Immature natural killer cell (primary cell): ENCODE measurements at regions not wholly inside any gene's neighbourhood (a gene's known extent, or its start where the extent isn't known, plus 50 kb on each side); places are given as distances from the start of the nearest gene placed in this dataset.

Experiments used
- DNase-seq, 3 donors: peaks; one replicate each; pipeline ENCODE4 v3.0.0; 2022; ENCODE audit warnings: mixed read lengths in 1 of 3
- H3K27ac Mint-ChIP-seq, 6 donors: one replicate each; pipeline ENCODE4 v1.8.0; 2020; ENCODE audit warnings: mixed read lengths in 6 of 6, mild to moderate bottlenecking in 5 of 6, inconsistent platforms in 4 of 6, moderate library complexity in 3 of 6
- H3K27me3 Mint-ChIP-seq, 3 donors: one replicate each; pipeline ENCODE4 v1.8.0; 2020 to 2021; ENCODE audit warnings: low read depth in 3 of 3, mild to moderate bottlenecking in 3 of 3, mixed read lengths in 3 of 3, moderate library complexity in 3 of 3, inconsistent platforms in 1 of 3
- H3K36me3 Mint-ChIP-seq, 3 donors: one replicate each; pipeline ENCODE4 v1.8.0; 2020; ENCODE audit warnings: mixed read lengths in 3 of 3, inconsistent platforms in 2 of 3, mild to moderate bottlenecking in 2 of 3
- H3K4me1 Mint-ChIP-seq, 2 donors: one replicate each; pipeline ENCODE4 v1.8.0; 2020; ENCODE audit warnings: inconsistent platforms in 2 of 2, mild to moderate bottlenecking in 2 of 2, mixed read lengths in 2 of 2, moderate library complexity in 1 of 2
- H3K4me3 Mint-ChIP-seq, 5 donors: one replicate each; pipeline ENCODE4 v1.8.0; 2020; ENCODE audit warnings: mild to moderate bottlenecking in 5 of 5, mixed read lengths in 5 of 5, inconsistent platforms in 3 of 5, moderate library complexity in 3 of 5
- H3K9me3 Mint-ChIP-seq, 6 donors: one replicate each; pipeline ENCODE4 v1.8.0; 2020; ENCODE audit warnings: mild to moderate bottlenecking in 6 of 6, mixed read lengths in 6 of 6, inconsistent platforms in 4 of 6, moderate library complexity in 3 of 6

DNA sequence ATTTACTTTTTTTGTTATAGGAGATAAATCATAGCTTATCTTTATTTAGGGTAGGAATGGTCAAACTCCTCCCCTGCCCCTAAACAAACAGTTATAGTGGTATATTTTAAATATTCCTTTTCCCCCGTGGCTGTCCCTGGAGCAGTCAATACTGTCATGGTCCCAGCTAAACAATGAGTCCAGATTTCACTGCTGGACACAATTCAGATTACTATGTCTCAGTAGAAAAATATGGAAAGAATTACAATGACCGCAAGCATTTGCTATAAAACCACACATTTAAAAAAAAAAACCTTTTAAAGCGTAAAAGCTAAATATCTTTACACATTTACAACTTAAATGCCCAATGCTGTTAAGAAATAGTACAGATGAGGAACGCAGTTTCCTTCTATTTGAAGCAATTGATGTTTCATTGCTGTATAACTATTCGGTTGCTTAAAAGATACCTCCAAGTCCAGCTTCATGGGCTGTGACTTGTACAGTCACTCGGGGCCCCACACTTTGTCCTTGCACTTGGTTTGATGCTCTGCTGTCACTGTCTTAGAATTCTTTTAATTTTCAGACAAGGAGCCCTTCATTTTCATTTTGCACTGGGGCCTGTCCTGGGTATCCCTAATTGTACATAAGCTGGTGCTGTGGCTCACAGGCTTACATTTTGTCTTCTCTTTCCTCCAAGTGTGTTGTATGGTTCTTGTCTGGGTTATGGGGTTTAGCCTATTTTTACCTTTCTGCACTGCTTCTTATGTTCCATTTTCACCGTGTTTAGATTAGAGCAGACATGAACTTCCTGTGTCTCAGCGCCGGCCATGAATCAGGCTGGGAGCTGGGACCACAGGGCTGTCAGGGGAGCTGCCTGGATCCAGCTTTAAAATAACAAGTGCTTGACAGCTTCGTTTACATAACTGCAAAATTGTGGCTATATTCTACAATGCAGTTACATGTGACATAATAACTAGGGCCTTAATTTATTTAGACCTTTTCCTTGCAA is 530.2 kb upstream of the FZD8 start:
- Mint-ChIP-seq H3K4me1 (no peaks in the 10 kb centered on the region), H3K27me3 (no peaks in the 10 kb centered on the region), H3K4me3 (no peak overlapping the region), H3K36me3 (no peaks in the 10 kb centered on the region), H3K27ac (no peak overlapping the region), H3K9me3 (peaks cover 0 to 5% (median 3%) of the 10 kb centered on the region in 6 donors)
- no peak for DNase-seq

DNA sequence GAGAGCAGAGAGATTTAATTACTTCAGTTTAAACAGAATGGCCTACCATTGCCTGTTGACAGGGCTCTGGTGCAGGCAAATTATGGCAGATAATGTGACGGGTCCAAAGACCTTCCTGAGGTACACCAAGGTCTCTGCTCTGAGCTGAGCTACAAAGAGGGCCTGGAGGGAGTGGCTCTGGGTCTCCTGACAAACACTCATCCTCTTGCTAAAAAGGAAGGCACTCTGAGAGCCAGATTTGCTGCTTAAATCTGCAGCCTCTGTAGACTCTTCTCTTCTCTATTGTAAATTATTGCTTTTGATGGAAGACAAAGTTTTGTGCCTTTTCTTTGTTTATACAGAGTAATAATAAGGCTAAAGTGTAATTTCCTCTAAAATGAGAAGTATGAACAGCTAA is 529.5 kb upstream of the FZD8 start:
- H3K27me3 Mint-ChIP-seq = no peaks in the 10 kb centered on the region
- DNase-seq = no peak
- no peak overlapping the region for H3K27ac Mint-ChIP-seq
- H3K36me3 Mint-ChIP-seq = no peaks in the 10 kb centered on the region
- H3K4me1 Mint-ChIP-seq = no peaks in the 10 kb centered on the region
- H3K9me3 Mint-ChIP-seq = peaks cover 0 to 5% (median 3%) of the 10 kb centered on the region in 6 donors
- no peak overlapping the region for H3K4me3 Mint-ChIP-seq

DNA sequence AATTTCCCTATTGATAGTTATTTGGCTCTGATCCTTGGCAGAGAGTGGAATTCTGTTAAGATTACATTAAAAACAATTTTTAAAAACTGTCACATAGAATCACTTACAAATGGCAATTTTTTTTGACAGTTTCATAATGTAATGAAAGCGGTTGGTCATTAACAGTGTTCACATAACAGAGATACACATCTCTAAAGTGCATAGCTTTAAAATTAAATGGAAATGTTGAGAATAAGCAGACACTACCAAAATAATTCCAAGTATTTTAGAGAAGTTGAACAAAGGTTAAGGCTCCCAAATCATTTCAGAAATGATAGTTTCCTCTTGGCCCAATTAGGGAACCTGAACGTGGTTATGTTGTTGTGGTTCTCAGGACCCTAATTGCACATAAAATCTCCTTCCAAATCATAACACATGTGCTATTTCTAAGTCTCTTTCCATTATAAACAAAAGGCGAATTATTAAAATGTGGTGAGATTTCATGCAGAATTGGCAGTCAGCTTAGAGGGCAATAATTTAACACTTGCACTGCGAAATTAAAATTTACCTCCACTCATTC is 528.9 kb upstream of the FZD8 start:
- no peaks in the 10 kb centered on the region for H3K27me3 Mint-ChIP-seq
- DNase-seq = no peak
- H3K27ac Mint-ChIP-seq = no peak overlapping the region
- peaks cover 0 to 5% (median 3%) of the 10 kb centered on the region in 6 donors for H3K9me3 Mint-ChIP-seq
- no peaks in the 10 kb centered on the region for H3K36me3 Mint-ChIP-seq
- no peaks in the 10 kb centered on the region for H3K4me1 Mint-ChIP-seq
- no peak overlapping the region for H3K4me3 Mint-ChIP-seq

DNA sequence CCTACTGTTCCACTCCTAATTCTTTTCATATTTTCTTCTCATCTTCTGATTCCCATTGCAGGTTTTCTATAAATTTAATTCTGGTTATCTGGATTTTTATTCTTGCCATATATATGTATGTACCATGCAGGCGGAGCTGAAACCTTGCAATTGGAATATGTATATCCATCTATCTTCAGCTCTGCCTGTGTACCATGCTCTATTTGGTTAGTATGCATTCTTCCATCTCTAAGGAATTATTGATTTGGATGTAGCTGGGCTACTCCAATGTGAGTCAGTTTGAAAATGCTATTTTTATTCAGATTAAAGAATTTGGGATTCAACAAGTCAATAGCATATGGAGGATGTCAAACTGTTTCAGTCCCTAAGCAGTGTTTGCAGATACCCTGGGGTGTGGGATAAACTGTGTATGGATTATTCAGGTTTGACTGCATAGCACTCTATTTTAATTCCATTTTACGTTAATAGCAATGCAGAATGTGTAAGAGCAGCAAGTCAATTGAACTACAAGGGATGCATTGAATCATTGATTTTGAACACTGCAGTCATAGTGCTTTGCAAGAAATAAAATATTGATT is 528.1 kb upstream of the FZD8 start:
- peaks cover 0 to 8% (median 3%) of the 10 kb centered on the region in 6 donors for H3K9me3 Mint-ChIP-seq
- H3K4me3 Mint-ChIP-seq = no peak overlapping the region
- H3K27me3 Mint-ChIP-seq = peaks cover 0 to 1% (median 0%) of the 10 kb centered on the region in 3 donors
- H3K4me1 Mint-ChIP-seq = no peaks in the 10 kb centered on the region
- H3K27ac Mint-ChIP-seq = no peak overlapping the region
- no peak for DNase-seq
- no peaks in the 10 kb centered on the region for H3K36me3 Mint-ChIP-seq

DNA sequence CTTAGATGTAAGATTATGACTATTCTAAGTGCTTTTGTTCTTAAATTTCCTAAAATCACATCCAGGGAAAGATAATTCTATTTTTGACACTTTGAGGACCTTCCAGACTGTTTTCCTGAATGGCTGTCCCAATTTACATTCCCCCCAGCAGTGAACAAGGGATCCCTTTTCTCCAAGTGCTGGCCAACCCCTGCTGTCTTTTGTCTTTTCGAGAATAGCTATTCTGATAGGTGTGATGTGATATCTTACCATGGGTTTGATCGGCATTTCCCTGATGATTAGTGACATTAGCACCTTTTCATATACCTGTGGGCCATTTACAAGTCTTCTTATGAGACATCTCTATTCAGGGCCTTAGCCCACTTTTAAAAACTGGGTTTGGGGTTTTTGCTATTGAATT is 526.7 kb upstream of the FZD8 start:
- no peak for DNase-seq
- Mint-ChIP-seq H3K4me3 (no peak overlapping the region), H3K9me3 (peaks cover 0 to 14% (median 6%) of the 10 kb centered on the region in 6 donors), H3K27ac (no peak overlapping the region), H3K4me1 (no peaks in the 10 kb centered on the region), H3K27me3 (peaks cover 0 to 2% (median 0%) of the 10 kb centered on the region in 3 donors), H3K36me3 (no peaks in the 10 kb centered on the region)

DNA sequence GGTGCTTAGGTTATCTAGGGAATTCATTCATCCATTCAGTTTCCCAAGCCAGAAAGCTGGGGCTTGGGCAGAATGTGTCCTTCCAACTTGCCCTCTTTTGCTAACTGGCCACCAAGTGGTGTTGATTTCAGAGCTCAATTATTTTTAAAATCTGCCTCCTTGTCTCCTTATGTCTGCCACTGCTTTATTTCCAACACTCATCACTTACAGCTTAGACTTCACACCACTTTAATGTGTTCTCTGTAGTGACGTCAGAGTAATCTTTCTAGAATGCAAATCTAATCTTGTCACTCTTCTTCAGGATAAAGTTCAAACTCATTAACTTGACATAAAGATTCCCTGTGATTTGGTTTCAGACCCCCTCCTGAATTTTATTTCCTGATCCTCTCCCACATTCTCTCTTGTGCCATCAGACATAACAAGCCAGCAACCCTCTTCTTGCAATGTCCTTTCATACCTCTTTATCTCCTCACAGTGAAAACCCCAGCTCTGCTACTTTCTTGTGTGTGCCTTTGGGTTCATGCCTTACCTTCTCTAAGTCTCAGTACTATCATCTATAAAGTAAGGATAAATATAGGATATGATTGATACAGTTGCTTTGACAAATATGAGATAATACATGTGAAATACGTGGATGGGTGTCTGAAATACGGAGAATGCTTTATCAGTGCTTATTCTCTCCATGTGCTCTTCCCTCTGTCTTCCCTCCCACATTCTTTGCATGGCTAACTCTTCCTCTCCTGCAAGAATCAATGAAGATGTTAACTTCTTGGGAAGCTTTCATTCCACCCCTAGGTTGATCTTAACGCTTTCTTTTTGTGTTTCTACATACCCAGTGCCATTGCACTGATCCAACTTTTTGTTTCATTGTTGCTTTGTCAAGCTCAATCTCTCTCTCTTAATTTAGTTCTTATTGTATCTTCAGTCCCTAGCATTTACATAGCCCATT is 522.7 kb upstream of the FZD8 start:
- H3K27ac Mint-ChIP-seq = no peak overlapping the region
- no peak for DNase-seq
- peaks cover 0 to 2% (median 0%) of the 10 kb centered on the region in 3 donors for H3K27me3 Mint-ChIP-seq
- no peak overlapping the region for H3K4me3 Mint-ChIP-seq
- H3K9me3 Mint-ChIP-seq = peaks cover 0 to 14% (median 3%) of the 10 kb centered on the region in 6 donors
- H3K36me3 Mint-ChIP-seq = no peaks in the 10 kb centered on the region
- no peaks in the 10 kb centered on the region for H3K4me1 Mint-ChIP-seq

DNA sequence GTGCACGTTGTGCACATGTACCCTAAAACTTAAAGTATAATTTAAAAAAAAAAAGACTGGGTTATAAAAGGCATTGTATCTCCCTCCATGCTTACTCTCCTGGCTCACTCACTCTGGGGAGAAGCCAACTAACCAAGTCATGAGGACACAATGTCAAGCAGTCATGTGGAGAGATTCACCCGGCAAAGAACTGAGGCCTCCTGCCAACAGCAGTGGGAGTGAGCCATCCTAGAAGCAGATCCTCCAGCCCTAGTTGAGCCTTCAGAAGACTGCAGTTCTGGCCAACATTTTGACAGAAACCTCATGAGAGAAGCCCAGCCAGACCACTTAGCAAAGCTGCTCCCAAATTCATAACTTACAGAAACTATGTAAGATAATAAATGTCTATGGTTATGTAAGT is 521.7 kb upstream of the FZD8 start:
- Mint-ChIP-seq H3K9me3 (peaks cover 0 to 14% (median 3%) of the 10 kb centered on the region in 6 donors), H3K27me3 (peaks cover 0 to 2% (median 1%) of the 10 kb centered on the region in 3 donors), H3K36me3 (no peaks in the 10 kb centered on the region), H3K4me3 (no peak overlapping the region), H3K27ac (no peak overlapping the region), H3K4me1 (no peaks in the 10 kb centered on the region)
- no peak for DNase-seq

DNA sequence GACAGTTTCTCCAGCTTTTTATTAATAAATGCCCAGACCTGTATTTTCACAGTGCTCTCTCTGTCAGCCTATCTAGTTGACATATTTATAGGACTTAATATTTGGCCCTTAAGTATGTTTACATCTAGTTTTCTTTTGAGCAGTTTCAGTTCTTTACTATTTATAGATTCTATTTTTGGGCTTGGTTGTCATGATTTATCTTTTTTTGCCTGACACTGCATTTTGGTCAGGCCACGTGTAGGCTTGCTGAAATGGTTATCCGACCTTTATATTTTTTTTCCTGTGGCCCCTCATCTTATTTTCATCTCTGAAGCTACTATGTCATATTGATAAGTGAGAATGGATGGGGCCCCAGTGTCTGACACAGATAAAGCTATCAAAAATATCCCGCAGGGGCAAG is 515.4 kb upstream of the FZD8 start:
- Mint-ChIP-seq H3K9me3 (peaks cover 0 to 4% (median 0%) of the 10 kb centered on the region in 6 donors), H3K27me3 (peaks cover 0 to 1% (median 0%) of the 10 kb centered on the region in 3 donors), H3K4me1 (no peaks in the 10 kb centered on the region), H3K36me3 (no peaks in the 10 kb centered on the region), H3K27ac (no peak overlapping the region), H3K4me3 (no peak overlapping the region)
- no peak for DNase-seq

DNA sequence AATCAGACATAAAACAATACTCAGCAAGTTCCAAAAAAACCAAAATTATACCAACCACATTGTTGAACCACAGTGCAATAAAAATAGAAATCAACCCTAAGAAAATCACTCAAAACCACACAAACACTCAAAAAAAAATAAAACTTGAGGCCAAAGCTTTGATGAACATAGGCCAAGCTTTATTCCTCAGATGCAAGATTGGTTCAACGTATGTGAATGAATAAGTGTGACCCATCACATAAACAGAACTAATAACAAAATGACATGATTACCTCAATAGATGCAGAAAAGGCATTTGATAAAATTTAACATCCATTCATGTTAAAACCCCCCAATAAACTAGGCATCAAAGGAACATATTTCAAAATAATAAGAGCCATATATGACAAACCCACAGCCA is 506.1 kb upstream of the FZD8 start:
- Mint-ChIP-seq H3K27me3 (peaks cover 0 to 3% (median 0%) of the 10 kb centered on the region in 3 donors), H3K4me1 (no peaks in the 10 kb centered on the region), H3K9me3 (peaks cover 5 to 22% (median 10%) of the 10 kb centered on the region in 6 donors), H3K4me3 (no peak overlapping the region), H3K27ac (no peak overlapping the region), H3K36me3 (no peaks in the 10 kb centered on the region)
- DNase-seq = no peak

DNA sequence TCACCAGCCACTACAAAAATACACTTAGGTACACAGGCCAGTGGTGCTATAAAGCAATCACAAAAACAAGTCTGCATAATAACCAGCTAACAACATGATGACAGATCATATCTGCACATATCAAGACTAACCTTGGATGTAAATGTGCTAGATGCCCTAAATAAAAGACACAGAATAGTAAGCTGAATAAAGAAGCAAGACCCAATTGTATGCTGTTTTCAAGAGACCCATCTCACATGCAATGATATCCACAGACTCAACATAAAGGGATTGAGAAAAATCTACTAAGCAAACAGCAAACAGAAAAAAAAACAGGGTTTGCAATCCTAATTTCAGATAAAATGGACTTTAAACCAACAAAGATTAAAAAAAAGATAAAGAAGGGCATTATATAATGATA is 505.4 kb upstream of the FZD8 start:
- peaks cover 5 to 27% (median 11%) of the 10 kb centered on the region in 6 donors for H3K9me3 Mint-ChIP-seq
- no peak for DNase-seq
- H3K4me1 Mint-ChIP-seq = no peaks in the 10 kb centered on the region
- no peak overlapping the region for H3K4me3 Mint-ChIP-seq
- H3K27me3 Mint-ChIP-seq = peaks cover 0 to 3% (median 0%) of the 10 kb centered on the region in 3 donors
- H3K36me3 Mint-ChIP-seq = no peaks in the 10 kb centered on the region
- H3K27ac Mint-ChIP-seq = no peak overlapping the region

DNA sequence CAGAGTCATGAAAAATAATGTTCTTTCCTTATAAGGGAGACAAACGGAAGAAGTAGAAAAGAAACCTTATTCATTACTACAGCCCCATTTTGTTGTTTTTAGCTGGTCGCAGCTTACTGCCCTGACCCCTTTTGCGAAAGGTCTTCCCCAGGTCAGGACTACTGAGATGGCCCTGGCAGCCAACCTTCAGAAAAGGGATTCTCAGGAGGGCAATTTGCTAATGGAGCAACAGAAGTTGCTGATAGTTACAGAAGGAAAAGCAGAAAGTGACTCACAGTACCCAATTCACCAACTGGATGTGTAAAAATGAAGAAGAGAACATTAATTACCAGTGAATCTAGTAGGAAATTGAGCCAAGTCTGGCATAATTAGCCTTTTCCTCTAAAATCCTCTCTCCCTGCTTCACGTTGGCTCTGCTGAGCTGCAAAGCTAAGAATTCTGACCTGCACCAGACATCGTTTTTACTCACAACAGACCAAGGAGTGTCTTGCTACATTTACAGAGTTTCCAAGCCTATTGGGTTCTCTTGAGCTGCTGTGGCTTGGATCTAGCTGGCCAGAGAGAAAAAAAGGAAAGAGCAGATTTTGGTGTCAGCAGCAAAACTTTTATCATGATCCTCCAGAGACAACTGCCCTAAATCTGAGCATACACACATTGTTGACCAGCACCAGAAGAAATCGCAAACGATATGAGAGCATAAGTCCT is 499.9 kb upstream of the FZD8 start:
- Mint-ChIP-seq H3K9me3 (peaks cover 5 to 36% (median 12%) of the 10 kb centered on the region in 6 donors), H3K27me3 (peaks cover 0 to 1% (median 0%) of the 10 kb centered on the region in 3 donors), H3K4me1 (no peaks in the 10 kb centered on the region), H3K27ac (no peak overlapping the region), H3K36me3 (no peaks in the 10 kb centered on the region), H3K4me3 (no peak overlapping the region)
- no peak for DNase-seq

DNA sequence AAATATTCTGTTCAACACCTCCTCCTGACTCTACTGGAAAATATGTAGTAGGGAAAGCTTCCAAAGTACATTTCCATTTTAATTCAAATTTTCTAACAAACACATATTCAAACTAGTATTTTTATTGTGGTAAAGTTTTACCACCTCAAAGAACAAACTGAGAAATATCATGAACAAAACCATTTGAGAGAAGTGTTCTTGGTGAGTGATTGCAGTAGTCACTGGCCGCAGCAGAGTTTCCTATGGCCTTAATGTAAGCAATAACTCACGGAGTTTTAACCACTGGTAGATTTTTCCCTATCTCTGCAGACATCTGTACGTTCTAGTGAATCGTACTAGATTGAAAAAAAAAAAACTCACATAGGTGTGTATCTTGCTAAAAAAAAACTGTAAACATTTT is 487.0 kb upstream of the FZD8 start:
- Mint-ChIP-seq H3K4me3 (no peak overlapping the region), H3K36me3 (no peaks in the 10 kb centered on the region), H3K27ac (no peak overlapping the region), H3K27me3 (peaks cover 0 to 1% (median 0%) of the 10 kb centered on the region in 3 donors), H3K9me3 (peaks cover 2 to 11% (median 9%) of the 10 kb centered on the region in 6 donors), H3K4me1 (no peaks in the 10 kb centered on the region)
- no peak for DNase-seq

DNA sequence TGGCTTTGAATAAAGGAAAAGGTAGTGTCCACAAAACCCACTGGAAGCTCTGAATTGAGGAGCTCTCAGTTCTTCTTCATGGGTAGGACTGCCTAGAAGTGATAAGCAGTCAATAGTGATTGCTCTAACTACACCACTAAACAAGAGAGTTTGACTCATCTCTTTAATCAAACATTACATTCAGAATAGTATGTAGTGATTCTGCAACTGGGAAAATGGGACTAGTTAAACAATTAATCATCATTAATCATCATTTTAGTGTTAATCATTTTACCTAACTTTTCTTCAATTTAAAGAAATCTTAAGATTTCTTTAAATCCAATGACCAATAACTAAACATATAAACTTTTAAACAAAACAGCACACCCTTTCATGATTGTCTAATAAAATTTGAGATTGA is 484.0 kb upstream of the FZD8 start:
- DNase-seq = no peak
- Mint-ChIP-seq H3K27me3 (peaks cover 0 to 1% (median 1%) of the 10 kb centered on the region in 3 donors), H3K4me3 (no peak overlapping the region), H3K36me3 (no peaks in the 10 kb centered on the region), H3K27ac (no peak overlapping the region), H3K4me1 (no peaks in the 10 kb centered on the region), H3K9me3 (peaks cover 6 to 18% (median 11%) of the 10 kb centered on the region in 6 donors)
